HG02885 (cell line): ENCODE measurements at regions not wholly inside any gene's neighbourhood (a gene's known extent, or its start where the extent isn't known, plus 50 kb on each side); places are given as distances from the start of the nearest gene placed in this dataset.
A peak's percentile ranks its signal among the peaks of the same experiment; 100 is the strongest.

Experiments used
- ATAC-seq: cut with Tn5 transposase; IDR thresholded peaks from one replicate; pipeline ENCODE4 v1.9.1; 2021; ENCODE audit warnings: mild to moderate bottlenecking; ENCODE audit not compliant: unreplicated experiment, poor library complexity

GRCh38 chr15:101124731-101125451 is 127.0 kb downstream of the CHSY1 start:
- no peak for ATAC-seq

DNA sequence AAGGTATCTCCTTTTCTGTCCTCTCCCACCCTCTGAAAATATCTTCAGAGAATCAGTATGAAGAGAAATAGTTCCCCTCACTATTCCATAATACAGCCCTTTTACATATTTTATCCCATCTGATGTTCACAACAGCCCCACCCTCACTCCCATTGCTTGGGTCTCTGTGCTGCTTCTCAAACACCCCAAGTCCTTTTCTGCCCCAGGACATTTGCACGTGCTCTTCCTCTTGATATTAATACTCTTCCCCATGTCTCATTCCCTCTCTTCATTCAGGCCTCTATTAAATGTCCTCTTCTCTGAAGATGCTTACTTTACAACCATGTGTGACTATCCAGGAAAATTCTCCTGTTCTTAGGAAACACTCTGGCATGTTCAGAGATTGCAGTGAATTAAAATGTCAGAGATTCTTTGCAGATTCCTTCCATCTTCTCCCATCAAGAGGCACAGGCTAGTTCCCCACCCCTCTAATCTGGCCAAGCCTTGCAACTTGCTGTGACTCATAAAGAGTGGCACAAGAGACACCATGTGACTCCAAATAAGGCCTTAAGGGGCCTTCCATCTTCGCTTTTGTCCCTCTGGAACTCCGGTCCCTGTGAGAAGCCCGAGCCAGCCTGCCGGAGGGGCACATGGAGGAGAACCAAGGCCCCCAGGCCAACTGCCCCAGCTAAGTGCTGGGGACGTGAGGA is 128.5 kb downstream of the CHSY1 start:
- ATAC-seq = no peak

- ATAC-seq = no peak
These were observed 129.0 kb downstream of the CHSY1 start for GRCh38 chr15:101122806-101123205.

- no peak for ATAC-seq
These were observed 129.6 kb downstream of the CHSY1 start for GRCh38 chr15:101122266-101122665.

GRCh38 chr15:101121511-101122090 is 130.2 kb downstream of the CHSY1 start:
- ATAC-seq = peak; percentile 53

- ATAC-seq = no peak
These were observed 130.9 kb downstream of the CHSY1 start for GRCh38 chr15:101120987-101121386.

DNA sequence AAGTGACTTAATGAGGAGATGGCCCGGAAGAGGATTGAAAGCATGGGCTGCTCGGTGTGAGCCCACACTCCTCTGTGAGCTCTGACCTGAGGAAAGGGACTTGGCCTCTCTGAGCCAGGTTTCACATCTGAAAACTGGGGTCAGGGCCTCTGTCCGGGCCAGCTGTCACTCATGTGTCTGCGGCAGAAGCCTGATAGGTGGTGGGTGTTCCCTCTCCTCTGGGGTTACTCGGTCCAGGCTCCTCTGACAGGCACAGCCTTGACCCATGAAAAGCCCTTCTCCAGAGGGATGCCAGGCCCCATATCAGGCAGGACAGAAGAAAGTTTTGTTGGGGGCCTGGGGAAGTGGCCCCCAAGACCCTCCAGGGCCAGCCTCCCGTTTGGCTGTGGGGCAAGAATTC is 131.4 kb downstream of the CHSY1 start:
- no peak for ATAC-seq
